Panc1 (cell line): ENCODE measurements at regions not wholly inside any gene's neighbourhood (a gene's known extent, or its start where the extent isn't known, plus 50 kb on each side); places are given as distances from the start of the nearest gene placed in this dataset.

Experiments used
- ATAC-seq: fragments of 200-7000 bp; cut with Tn5 transposase; 2 replicates; pipeline ENCODE4 v1.9.1; 2020; ENCODE audit warnings: mild to moderate bottlenecking, moderate library complexity
- BruUV-seq: library from RNA; stranded (reverse); fragments of 400-500 nt; replicated peaks from 2 replicates; lab custom pipeline; 2021; lab: Mats Ljungman, UMichigan
- CTCF ChIA-PET: fragments of 300-600 bp; sonication (Branson Sonifier 250); formaldehyde crosslinking; loops from one replicate; lab custom pipeline; 2022; ENCODE audit warnings: antibody characterized with exemption; lab: Charles Lee
- POLR2A ChIA-PET: fragments of 300-600 bp; sonication (Branson Sonifier 250); formaldehyde crosslinking; loops from one replicate; lab custom pipeline; 2022; ENCODE audit warnings: antibody characterized with exemption; lab: Charles Lee
- DNase-seq: peaks from one replicate; pipeline ENCODE4 v3.0.0-alpha.2; 2010; ENCODE audit warnings: low read depth, low spot score
- H3K27ac ChIP-seq: 2 replicates; pipeline ENCODE4 v1.5.1; 2011; ENCODE audit warnings: mild to moderate bottlenecking, low read length, inconsistent platforms
- H3K27me3 ChIP-seq: fragments of 200-500 bp; sonication (Bioruptor generic); 2 replicates; pipeline ENCODE4 v1.6.0; 2014; ENCODE audit warnings: low read length, inconsistent platforms; ENCODE audit not compliant: control insufficient read depth, insufficient read depth
- H3K36me3 ChIP-seq: fragments of 200-500 bp; sonication (Bioruptor generic); 2 replicates; pipeline ENCODE4 v1.5.1; 2014; ENCODE audit warnings: inconsistent platforms, mild to moderate bottlenecking, low read length, moderate library complexity; ENCODE audit not compliant: control insufficient read depth, insufficient read depth
- H3K4me1 ChIP-seq: 2 replicates; pipeline ENCODE4 v1.5.1; 2011; ENCODE audit warnings: inconsistent platforms, mild to moderate bottlenecking, low read length, moderate library complexity; ENCODE audit not compliant: control insufficient read depth, insufficient read depth
- H3K4me3 ChIP-seq, 2 experiments: 2 replicates each; pipeline ENCODE4 v1.5.1; 2011 to 2012; ENCODE audit warnings: low read depth in 2 of 2, low read length in 2 of 2, mild to moderate bottlenecking in 2 of 2, inconsistent platforms in 1 of 2, moderate library complexity in 1 of 2
- H3K9me3 ChIP-seq: fragments of 200-500 bp; sonication (Bioruptor generic); 2 replicates; pipeline ENCODE4 v1.5.1; 2014; ENCODE audit warnings: low read depth, mild to moderate bottlenecking, inconsistent platforms, low read length, moderate library complexity; ENCODE audit not compliant: control insufficient read depth, insufficient read depth
- CTCF ChIP-seq: fragments of 450-650 bp; IDR thresholded peaks from 2 replicates; pipeline ENCODE4 v1.5.1; 2017; ENCODE audit warnings: mild to moderate bottlenecking
- POLR2AphosphoS5 ChIP-seq: IDR thresholded peaks from 2 replicates; pipeline ENCODE4 v1.6.1; 2012; ENCODE audit warnings: mild to moderate bottlenecking, low read depth, low read length, moderate library complexity
- SIN3A ChIP-seq: IDR thresholded peaks from 2 replicates; pipeline ENCODE4 v1.6.1; 2012; ENCODE audit warnings: low read depth, mild to moderate bottlenecking, low read length, moderate library complexity, borderline replicate concordance; ENCODE audit not compliant: insufficient read depth
- TCF7L2 ChIP-seq: IDR thresholded peaks from 2 replicates; pipeline ENCODE4 v1.6.1; 2011; ENCODE audit warnings: mild to moderate bottlenecking, low read depth, low read length, inconsistent platforms
- in situ Hi-C: cut with HindIII; loops from 2 replicates; pipeline ENCODE4 v1.10.0; 2016; ENCODE audit warnings: low sequenced_read_pairs, low pct_unique_long_range_greater_than_20kb
- intact Hi-C: fragments of 100-400 bp; cut with micrococcal nuclease; formaldehyde crosslinking; loops from one replicate; pipeline ENCODE4 v1.10.0; 2022; ENCODE audit not compliant: unreplicated experiment
- TF ChIP-seq, protein P1 (sequence below), 2 experiments: IDR thresholded peaks; 2 replicates each; pipeline ENCODE4 v1.6.1; 2011 to 2012; ENCODE audit warnings: low read depth in 2 of 2, control low read depth in 1 of 2, low read length in 1 of 2, mild to moderate bottlenecking in 1 of 2, moderate library complexity in 1 of 2; ENCODE audit not compliant: insufficient read depth in 1 of 2

GRCh38 chr1:2941907-2942306 is 79.4 kb upstream of the ACTRT2 start:
- ChIA-PET POLR2A (no interaction called here), CTCF (no interaction called here)
- H3K27ac ChIP-seq, result no peak overlapping the region
- ATAC-seq (no peak), DNase-seq (no peak)
- no peaks in the 10 kb centered on the region for H3K36me3 ChIP-seq
- H3K4me3 ChIP-seq, result no peak overlapping the region
- TF ChIP-seq TCF7L2 (no peak), SIN3A (no peak)
- TF ChIP-seq, protein P1, sequence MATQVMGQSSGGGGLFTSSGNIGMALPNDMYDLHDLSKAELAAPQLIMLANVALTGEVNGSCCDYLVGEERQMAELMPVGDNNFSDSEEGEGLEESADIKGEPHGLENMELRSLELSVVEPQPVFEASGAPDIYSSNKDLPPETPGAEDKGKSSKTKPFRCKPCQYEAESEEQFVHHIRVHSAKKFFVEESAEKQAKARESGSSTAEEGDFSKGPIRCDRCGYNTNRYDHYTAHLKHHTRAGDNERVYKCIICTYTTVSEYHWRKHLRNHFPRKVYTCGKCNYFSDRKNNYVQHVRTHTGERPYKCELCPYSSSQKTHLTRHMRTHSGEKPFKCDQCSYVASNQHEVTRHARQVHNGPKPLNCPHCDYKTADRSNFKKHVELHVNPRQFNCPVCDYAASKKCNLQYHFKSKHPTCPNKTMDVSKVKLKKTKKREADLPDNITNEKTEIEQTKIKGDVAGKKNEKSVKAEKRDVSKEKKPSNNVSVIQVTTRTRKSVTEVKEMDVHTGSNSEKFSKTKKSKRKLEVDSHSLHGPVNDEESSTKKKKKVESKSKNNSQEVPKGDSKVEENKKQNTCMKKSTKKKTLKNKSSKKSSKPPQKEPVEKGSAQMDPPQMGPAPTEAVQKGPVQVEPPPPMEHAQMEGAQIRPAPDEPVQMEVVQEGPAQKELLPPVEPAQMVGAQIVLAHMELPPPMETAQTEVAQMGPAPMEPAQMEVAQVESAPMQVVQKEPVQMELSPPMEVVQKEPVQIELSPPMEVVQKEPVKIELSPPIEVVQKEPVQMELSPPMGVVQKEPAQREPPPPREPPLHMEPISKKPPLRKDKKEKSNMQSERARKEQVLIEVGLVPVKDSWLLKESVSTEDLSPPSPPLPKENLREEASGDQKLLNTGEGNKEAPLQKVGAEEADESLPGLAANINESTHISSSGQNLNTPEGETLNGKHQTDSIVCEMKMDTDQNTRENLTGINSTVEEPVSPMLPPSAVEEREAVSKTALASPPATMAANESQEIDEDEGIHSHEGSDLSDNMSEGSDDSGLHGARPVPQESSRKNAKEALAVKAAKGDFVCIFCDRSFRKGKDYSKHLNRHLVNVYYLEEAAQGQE (IDR thresholded peaks at IDR 0.05; ENCODE audit: insufficient read depth in 1 of 2, low read depth in 2 of 2, low read length in 1 of 2), result no peak
- no TSS peak for BruUV-seq
- intact Hi-C loops (no loop called here), in situ Hi-C loops (no loop called here)
- peaks cover 8% of the 10 kb centered on the region; the same call in 1 of the 2 replicates for H3K9me3 ChIP-seq
- no peaks in the 10 kb centered on the region for H3K4me1 ChIP-seq
- H3K27me3 ChIP-seq, result no peaks in the 10 kb centered on the region

- no peaks in the 10 kb centered on the region for H3K36me3 ChIP-seq
- no peak for DNase-seq
- H3K27ac ChIP-seq, result no peak overlapping the region
- TF ChIP-seq POLR2AphosphoS5 (no peak), SIN3A (no peak), CTCF (no peak), TCF7L2 (no peak)
- TF ChIP-seq, protein P1 (IDR thresholded peaks at IDR 0.05; ENCODE audit: insufficient read depth in 1 of 2, low read depth in 2 of 2, low read length in 1 of 2), result no peak
- no peak for ATAC-seq
- in situ Hi-C loops, result no loop called here
- ChIA-PET POLR2A (no interaction called here), CTCF (no interaction called here)
- no peak overlapping the region for H3K4me3 ChIP-seq
- H3K9me3 ChIP-seq, result peaks cover 8% of the 10 kb centered on the region; the same call in 1 of the 2 replicates
- BruUV-seq, result no TSS peak
- intact Hi-C loops, result no loop called here
- 0 out of 2 replicates have a peak, but pooled peaks cover 2% of the 10 kb centered on the region for H3K27me3 ChIP-seq
- H3K4me1 ChIP-seq, result no peaks in the 10 kb centered on the region
These were observed 78.9 kb upstream of the ACTRT2 start for GRCh38 chr1:2942410-2942809.
